ENCODE measurements at regions not wholly inside any gene's neighbourhood (a gene's known extent, or its start where the extent isn't known, plus 50 kb on each side); places are given as distances from the start of the nearest gene placed in this dataset.

- no peak for DNase-seq
These were observed 54.6 kb upstream of the CSF3R start for GRCh38 chr1:36537190-36537768.

DNA sequence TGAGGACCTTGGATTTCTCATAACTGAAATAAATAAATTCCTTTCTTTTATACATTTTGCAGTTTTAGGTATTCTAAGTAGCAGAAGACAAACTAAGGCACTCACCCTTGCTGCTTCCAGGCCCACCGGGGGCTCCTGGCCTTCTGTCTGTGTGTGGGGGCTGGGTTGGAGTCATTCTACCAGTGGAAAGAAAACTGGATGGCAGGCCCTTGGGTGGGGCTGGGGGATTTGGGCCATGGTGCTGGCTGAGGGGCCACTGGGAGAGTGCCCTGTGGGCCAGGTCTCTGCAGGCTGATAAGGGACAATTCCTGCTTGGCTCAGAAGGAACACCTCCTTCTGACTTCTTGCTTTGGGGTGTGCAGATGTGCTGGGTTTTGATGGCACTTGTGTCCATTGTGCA is 54.0 kb upstream of the CSF3R start:
- no peak for DNase-seq

DNA sequence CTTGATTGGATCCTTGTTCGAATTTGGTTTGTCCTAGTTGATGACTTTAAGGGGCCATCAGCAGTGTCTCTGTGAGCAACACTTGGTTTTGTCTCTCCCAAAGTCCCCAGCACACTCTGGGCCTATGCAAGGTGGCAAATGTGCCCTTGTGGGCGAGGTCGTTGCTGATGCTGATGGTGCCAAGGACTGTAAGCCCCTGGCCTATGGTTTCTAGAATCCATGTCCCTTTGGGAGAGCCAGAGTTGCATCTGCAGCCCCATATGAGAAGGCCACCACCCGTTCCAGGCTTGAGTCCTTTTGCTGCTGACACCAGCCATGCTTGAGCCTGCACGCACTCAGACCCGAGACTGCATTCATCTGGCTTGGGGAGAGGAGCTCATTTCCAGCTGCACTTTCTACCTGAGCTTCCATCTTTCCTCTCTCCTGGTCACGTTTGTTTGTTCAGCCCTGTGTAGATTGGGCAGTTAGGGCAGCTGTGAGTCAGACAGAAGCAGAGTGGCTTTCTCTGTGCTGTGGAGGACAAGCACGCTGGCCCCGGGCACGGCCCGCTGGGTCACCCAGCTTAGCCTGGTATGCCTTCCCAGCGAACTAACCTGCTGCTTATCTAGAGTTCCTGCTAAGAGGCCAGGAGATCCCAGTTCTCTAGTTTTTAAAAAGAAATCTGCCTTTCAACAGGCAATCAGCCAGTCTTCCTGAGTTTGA is 52.1 kb upstream of the CSF3R start:
- no peak for DNase-seq

- no peak for DNase-seq
These were observed 51.2 kb upstream of the CSF3R start for GRCh38 chr1:36533897-36534296.

GRCh38 chr1:36532810-36533401 is 50.2 kb upstream of the CSF3R start:
- no peak for DNase-seq
